ENCODE measurements at regions not wholly inside any gene's neighbourhood (a gene's known extent, or its start where the extent isn't known, plus 50 kb on each side); places are given as distances from the start of the nearest gene placed in this dataset.

- Mint-ChIP-seq H3K4me3 (ENCODE audit: unreplicated experiment) (no peak overlapping the region), H3K9me3 (ENCODE audit: unreplicated experiment) (no peaks in the 10 kb centered on the region), H3K27me3 (ENCODE audit: unreplicated experiment) (no peaks in the 10 kb centered on the region), H3K4me1 (ENCODE audit: unreplicated experiment) (peaks cover 18% of the 10 kb centered on the region), H3K27ac (ENCODE audit: unreplicated experiment) (no peak overlapping the region), H3K36me3 (ENCODE audit: unreplicated experiment) (no peaks in the 10 kb centered on the region)
- DNase-seq (ENCODE audit: extremely low spot score, unreplicated experiment): no peak
- no peak for TF ChIP-seq CTCF (IDR thresholded peaks at IDR 0.05)
Observed at GRCh38 chr1:182213163-182213562, 151.7 kb upstream of the ZNF648 start.

- no peaks in the 10 kb centered on the region for H3K9me3 Mint-ChIP-seq (ENCODE audit: unreplicated experiment)
- peaks cover 16% of the 10 kb centered on the region for H3K4me1 Mint-ChIP-seq (ENCODE audit: unreplicated experiment)
- no peak for DNase-seq (ENCODE audit: extremely low spot score, unreplicated experiment)
- TF ChIP-seq CTCF (IDR thresholded peaks at IDR 0.05): no peak
- no peak overlapping the region for H3K27ac Mint-ChIP-seq (ENCODE audit: unreplicated experiment)
- H3K4me3 Mint-ChIP-seq (ENCODE audit: unreplicated experiment): no peak overlapping the region
- H3K27me3 Mint-ChIP-seq (ENCODE audit: unreplicated experiment): no peaks in the 10 kb centered on the region
- H3K36me3 Mint-ChIP-seq (ENCODE audit: unreplicated experiment): no peaks in the 10 kb centered on the region
Observed at GRCh38 chr1:182211386-182211785, 149.9 kb upstream of the ZNF648 start.

- TF ChIP-seq CTCF (IDR thresholded peaks at IDR 0.05): no peak
- Mint-ChIP-seq H3K9me3 (ENCODE audit: unreplicated experiment) (no peaks in the 10 kb centered on the region), H3K27me3 (ENCODE audit: unreplicated experiment) (no peaks in the 10 kb centered on the region), H3K4me3 (ENCODE audit: unreplicated experiment) (no peak overlapping the region), H3K4me1 (ENCODE audit: unreplicated experiment) (peaks cover 16% of the 10 kb centered on the region), H3K27ac (ENCODE audit: unreplicated experiment) (no peak overlapping the region), H3K36me3 (ENCODE audit: unreplicated experiment) (no peaks in the 10 kb centered on the region)
- DNase-seq (ENCODE audit: extremely low spot score, unreplicated experiment): no peak
Observed at GRCh38 chr1:182210417-182210816, 148.9 kb upstream of the ZNF648 start.

GRCh38 chr1:182207300-182207699, 145.8 kb upstream of the ZNF648 start:
- Mint-ChIP-seq H3K4me1 (ENCODE audit: unreplicated experiment) (peaks cover 16% of the 10 kb centered on the region), H3K9me3 (ENCODE audit: unreplicated experiment) (no peaks in the 10 kb centered on the region), H3K4me3 (ENCODE audit: unreplicated experiment) (no peak overlapping the region), H3K36me3 (ENCODE audit: unreplicated experiment) (no peaks in the 10 kb centered on the region), H3K27me3 (ENCODE audit: unreplicated experiment) (no peaks in the 10 kb centered on the region), H3K27ac (ENCODE audit: unreplicated experiment) (no peak overlapping the region)
- no peak for DNase-seq (ENCODE audit: extremely low spot score, unreplicated experiment)
- no peak for TF ChIP-seq CTCF (IDR thresholded peaks at IDR 0.05)

- DNase-seq (ENCODE audit: extremely low spot score, unreplicated experiment): no peak
- no peak for TF ChIP-seq CTCF (IDR thresholded peaks at IDR 0.05)
- Mint-ChIP-seq H3K4me1 (ENCODE audit: unreplicated experiment) (peaks cover 16% of the 10 kb centered on the region), H3K27ac (ENCODE audit: unreplicated experiment) (peak overlapping the region; percentile 16), H3K27me3 (ENCODE audit: unreplicated experiment) (no peaks in the 10 kb centered on the region), H3K9me3 (ENCODE audit: unreplicated experiment) (no peaks in the 10 kb centered on the region), H3K36me3 (ENCODE audit: unreplicated experiment) (no peaks in the 10 kb centered on the region), H3K4me3 (ENCODE audit: unreplicated experiment) (no peak overlapping the region)
Observed at GRCh38 chr1:182206626-182207239, 145.2 kb upstream of the ZNF648 start.

All from osteocyte (in vitro differentiated cells).